Right lobe of liver (tissue), 4 donors: ENCODE measurements at regions not wholly inside any gene's neighbourhood (a gene's known extent, or its start where the extent isn't known, plus 50 kb on each side); places are given as distances from the start of the nearest gene placed in this dataset.
"Not testable (repeated sequence)": the region's sequence is repeated elsewhere in the genome, so short reads cannot be mapped to it uniquely, and the experiment has no call there.

Experiments used
- POLR2A ChIP-seq: fragments of 450-650 bp; IDR thresholded peaks from one replicate; pipeline ENCODE4 v1.6.1; 2017; ENCODE audit warnings: antibody characterized with exemption, mild to moderate bottlenecking
- TF ChIP-seq, protein P1 (sequence below), 4 donors: fragments of 200-600 bp in 3 of 4; fragments of 450-650 bp in 1 of 4; IDR thresholded peaks; one replicate each; pipeline versions ENCODE4 v1.5.1 to v1.8.0; 2016 to 2022; ENCODE audit warnings: antibody characterized with exemption in 4 of 4, mild to moderate bottlenecking in 2 of 4
- donor health status: DM: no; HTN: no; CAD: no.
- donor health status: DM: no; HTN: no; CAD: no.
- donor health status: DM: no; HTN: yes; CAD: no.

DNA sequence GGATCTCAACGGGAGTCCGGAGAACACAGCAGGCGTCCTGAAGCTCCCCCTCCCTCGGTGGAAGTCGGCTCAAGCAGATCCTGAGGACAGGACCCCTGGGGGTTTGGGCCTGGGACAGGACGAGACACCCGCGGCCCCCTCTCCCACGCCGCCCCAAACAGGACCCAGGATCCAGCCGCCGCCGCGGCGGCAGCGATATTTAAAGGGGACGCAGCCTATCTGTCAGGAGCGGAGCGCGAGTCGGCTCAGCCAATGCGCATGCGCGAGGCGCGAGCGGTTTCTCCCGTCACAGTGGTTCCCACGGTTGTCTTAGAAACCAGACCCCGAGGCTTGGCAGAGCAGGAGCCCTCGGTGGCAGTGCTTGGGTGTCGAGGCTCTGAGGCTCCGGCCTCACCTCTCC is 666.4 kb downstream of the SPATA31A7 start:
- TF ChIP-seq, protein P1, sequence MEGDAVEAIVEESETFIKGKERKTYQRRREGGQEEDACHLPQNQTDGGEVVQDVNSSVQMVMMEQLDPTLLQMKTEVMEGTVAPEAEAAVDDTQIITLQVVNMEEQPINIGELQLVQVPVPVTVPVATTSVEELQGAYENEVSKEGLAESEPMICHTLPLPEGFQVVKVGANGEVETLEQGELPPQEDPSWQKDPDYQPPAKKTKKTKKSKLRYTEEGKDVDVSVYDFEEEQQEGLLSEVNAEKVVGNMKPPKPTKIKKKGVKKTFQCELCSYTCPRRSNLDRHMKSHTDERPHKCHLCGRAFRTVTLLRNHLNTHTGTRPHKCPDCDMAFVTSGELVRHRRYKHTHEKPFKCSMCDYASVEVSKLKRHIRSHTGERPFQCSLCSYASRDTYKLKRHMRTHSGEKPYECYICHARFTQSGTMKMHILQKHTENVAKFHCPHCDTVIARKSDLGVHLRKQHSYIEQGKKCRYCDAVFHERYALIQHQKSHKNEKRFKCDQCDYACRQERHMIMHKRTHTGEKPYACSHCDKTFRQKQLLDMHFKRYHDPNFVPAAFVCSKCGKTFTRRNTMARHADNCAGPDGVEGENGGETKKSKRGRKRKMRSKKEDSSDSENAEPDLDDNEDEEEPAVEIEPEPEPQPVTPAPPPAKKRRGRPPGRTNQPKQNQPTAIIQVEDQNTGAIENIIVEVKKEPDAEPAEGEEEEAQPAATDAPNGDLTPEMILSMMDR (IDR thresholded peaks at IDR 0.05) = not testable (repeated sequence)
- TF ChIP-seq POLR2A = not testable (repeated sequence)
